Panc1 (cell line): ENCODE measurements at regions not wholly inside any gene's neighbourhood (a gene's known extent, or its start where the extent isn't known, plus 50 kb on each side); places are given as distances from the start of the nearest gene placed in this dataset.

Experiments
- ATAC-seq: fragments of 200-7000 bp; cut with Tn5 transposase; 2 replicates; pipeline ENCODE4 v1.9.1; 2020; ENCODE audit warnings: mild to moderate bottlenecking, moderate library complexity
- BruUV-seq: library from RNA; stranded (reverse); fragments of 400-500 nt; replicated peaks from 2 replicates; lab custom pipeline; 2021; lab: Mats Ljungman, UMichigan
- CTCF ChIA-PET: fragments of 300-600 bp; sonication (Branson Sonifier 250); formaldehyde crosslinking; loops from one replicate; lab custom pipeline; 2022; ENCODE audit warnings: antibody characterized with exemption; lab: Charles Lee
- POLR2A ChIA-PET: fragments of 300-600 bp; sonication (Branson Sonifier 250); formaldehyde crosslinking; loops from one replicate; lab custom pipeline; 2022; ENCODE audit warnings: antibody characterized with exemption; lab: Charles Lee
- DNase-seq: peaks from one replicate; pipeline ENCODE4 v3.0.0-alpha.2; 2010; ENCODE audit warnings: low read depth, low spot score
- H3K27ac ChIP-seq: 2 replicates; pipeline ENCODE4 v1.5.1; 2011; ENCODE audit warnings: mild to moderate bottlenecking, low read length, inconsistent platforms
- H3K27me3 ChIP-seq: fragments of 200-500 bp; sonication (Bioruptor generic); 2 replicates; pipeline ENCODE4 v1.6.0; 2014; ENCODE audit warnings: low read length, inconsistent platforms; ENCODE audit not compliant: control insufficient read depth, insufficient read depth
- H3K36me3 ChIP-seq: fragments of 200-500 bp; sonication (Bioruptor generic); 2 replicates; pipeline ENCODE4 v1.5.1; 2014; ENCODE audit warnings: inconsistent platforms, mild to moderate bottlenecking, low read length, moderate library complexity; ENCODE audit not compliant: control insufficient read depth, insufficient read depth
- H3K4me1 ChIP-seq: 2 replicates; pipeline ENCODE4 v1.5.1; 2011; ENCODE audit warnings: inconsistent platforms, mild to moderate bottlenecking, low read length, moderate library complexity; ENCODE audit not compliant: control insufficient read depth, insufficient read depth
- H3K4me3 ChIP-seq, 2 experiments: 2 replicates each; pipeline ENCODE4 v1.5.1; 2011 to 2012; ENCODE audit warnings: low read depth in 2 of 2, low read length in 2 of 2, mild to moderate bottlenecking in 2 of 2, inconsistent platforms in 1 of 2, moderate library complexity in 1 of 2
- H3K9me3 ChIP-seq: fragments of 200-500 bp; sonication (Bioruptor generic); 2 replicates; pipeline ENCODE4 v1.5.1; 2014; ENCODE audit warnings: low read depth, mild to moderate bottlenecking, inconsistent platforms, low read length, moderate library complexity; ENCODE audit not compliant: control insufficient read depth, insufficient read depth
- POLR2AphosphoS5 ChIP-seq: IDR thresholded peaks from 2 replicates; pipeline ENCODE4 v1.6.1; 2012; ENCODE audit warnings: mild to moderate bottlenecking, low read depth, low read length, moderate library complexity
- SIN3A ChIP-seq: IDR thresholded peaks from 2 replicates; pipeline ENCODE4 v1.6.1; 2012; ENCODE audit warnings: low read depth, mild to moderate bottlenecking, low read length, moderate library complexity, borderline replicate concordance; ENCODE audit not compliant: insufficient read depth
- TCF7L2 ChIP-seq: IDR thresholded peaks from 2 replicates; pipeline ENCODE4 v1.6.1; 2011; ENCODE audit warnings: mild to moderate bottlenecking, low read depth, low read length, inconsistent platforms
- in situ Hi-C: cut with HindIII; loops from 2 replicates; pipeline ENCODE4 v1.10.0; 2016; ENCODE audit warnings: low sequenced_read_pairs, low pct_unique_long_range_greater_than_20kb
- intact Hi-C: fragments of 100-400 bp; cut with micrococcal nuclease; formaldehyde crosslinking; loops from one replicate; pipeline ENCODE4 v1.10.0; 2022; ENCODE audit not compliant: unreplicated experiment
- TF ChIP-seq, protein P1 (sequence below), 2 experiments: IDR thresholded peaks; 2 replicates each; pipeline ENCODE4 v1.6.1; 2011 to 2012; ENCODE audit warnings: low read depth in 2 of 2, control low read depth in 1 of 2, low read length in 1 of 2, mild to moderate bottlenecking in 1 of 2, moderate library complexity in 1 of 2; ENCODE audit not compliant: insufficient read depth in 1 of 2
- TF ChIP-seq, protein P2 (sequence below): fragments of 450-650 bp; IDR thresholded peaks from 2 replicates; pipeline ENCODE4 v1.5.1; 2017; ENCODE audit warnings: mild to moderate bottlenecking

DNA sequence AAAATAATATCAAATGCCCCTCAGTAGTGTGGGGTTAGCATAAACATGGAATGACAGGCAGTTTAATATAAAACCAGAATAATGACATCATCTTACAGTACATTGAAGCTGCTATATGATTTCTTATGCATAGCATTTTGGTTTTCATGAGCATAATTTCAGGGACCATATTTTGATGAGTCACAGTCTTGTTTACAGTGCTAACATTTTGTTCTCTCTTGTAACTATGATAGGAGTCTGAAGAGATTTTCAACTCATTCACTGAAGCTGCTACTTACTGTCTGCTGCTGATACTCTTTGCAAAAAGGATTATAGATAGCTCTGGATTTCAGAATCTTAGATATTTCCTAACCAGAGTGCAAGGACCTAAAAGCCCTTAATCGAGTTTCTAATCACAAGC is 92.6 kb upstream of the CCDC54 start:
- Histone ChIP-seq H3K36me3 (no peaks in the 10 kb centered on the region), H3K4me1 (no peaks in the 10 kb centered on the region), H3K27me3 (no peaks in the 10 kb centered on the region; the same call in 1 of the 2 replicates), H3K4me3 (no peak overlapping the region), H3K9me3 (no peaks in the 10 kb centered on the region), H3K27ac (no peak overlapping the region)
- no peak for ATAC-seq
- intact Hi-C loops (no loop called here), in situ Hi-C loops (no loop called here)
- BruUV-seq, result no TSS peak
- CTCF ChIA-PET, result no interaction called here
- POLR2A ChIA-PET, result no interaction called here
- TF ChIP-seq POLR2AphosphoS5, result no peak
- TF ChIP-seq SIN3A, result no peak
- DNase-seq, result no peak

DNA sequence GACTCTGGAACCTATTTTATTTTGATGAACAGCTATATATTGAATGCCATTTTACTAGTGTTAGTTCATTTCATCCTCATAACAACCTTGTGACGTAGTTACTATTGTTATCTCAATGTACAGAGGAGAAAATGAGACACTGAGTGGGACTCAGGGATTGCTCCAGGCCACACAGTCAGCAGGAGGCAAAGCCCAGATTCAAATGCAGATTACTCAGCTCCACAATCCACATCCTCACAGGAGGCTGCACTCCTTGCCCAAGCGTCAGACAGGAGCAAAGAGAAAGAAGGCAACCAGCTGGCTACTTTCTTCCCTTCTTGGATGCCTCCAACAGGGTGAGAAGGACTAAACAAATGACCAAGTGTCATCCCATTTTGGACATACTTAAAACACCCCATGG is 92.0 kb upstream of the CCDC54 start:
- H3K4me3 ChIP-seq, result no peak overlapping the region
- no peak for ATAC-seq
- no TSS peak for BruUV-seq
- in situ Hi-C loops, result no loop called here
- no peaks in the 10 kb centered on the region for H3K36me3 ChIP-seq
- ChIA-PET POLR2A (no interaction called here), CTCF (no interaction called here)
- no peaks in the 10 kb centered on the region for H3K4me1 ChIP-seq
- H3K27ac ChIP-seq, result no peak overlapping the region
- no peaks in the 10 kb centered on the region for H3K9me3 ChIP-seq
- TF ChIP-seq POLR2AphosphoS5 (no peak), TCF7L2 (no peak), SIN3A (no peak)
- TF ChIP-seq, protein P1, sequence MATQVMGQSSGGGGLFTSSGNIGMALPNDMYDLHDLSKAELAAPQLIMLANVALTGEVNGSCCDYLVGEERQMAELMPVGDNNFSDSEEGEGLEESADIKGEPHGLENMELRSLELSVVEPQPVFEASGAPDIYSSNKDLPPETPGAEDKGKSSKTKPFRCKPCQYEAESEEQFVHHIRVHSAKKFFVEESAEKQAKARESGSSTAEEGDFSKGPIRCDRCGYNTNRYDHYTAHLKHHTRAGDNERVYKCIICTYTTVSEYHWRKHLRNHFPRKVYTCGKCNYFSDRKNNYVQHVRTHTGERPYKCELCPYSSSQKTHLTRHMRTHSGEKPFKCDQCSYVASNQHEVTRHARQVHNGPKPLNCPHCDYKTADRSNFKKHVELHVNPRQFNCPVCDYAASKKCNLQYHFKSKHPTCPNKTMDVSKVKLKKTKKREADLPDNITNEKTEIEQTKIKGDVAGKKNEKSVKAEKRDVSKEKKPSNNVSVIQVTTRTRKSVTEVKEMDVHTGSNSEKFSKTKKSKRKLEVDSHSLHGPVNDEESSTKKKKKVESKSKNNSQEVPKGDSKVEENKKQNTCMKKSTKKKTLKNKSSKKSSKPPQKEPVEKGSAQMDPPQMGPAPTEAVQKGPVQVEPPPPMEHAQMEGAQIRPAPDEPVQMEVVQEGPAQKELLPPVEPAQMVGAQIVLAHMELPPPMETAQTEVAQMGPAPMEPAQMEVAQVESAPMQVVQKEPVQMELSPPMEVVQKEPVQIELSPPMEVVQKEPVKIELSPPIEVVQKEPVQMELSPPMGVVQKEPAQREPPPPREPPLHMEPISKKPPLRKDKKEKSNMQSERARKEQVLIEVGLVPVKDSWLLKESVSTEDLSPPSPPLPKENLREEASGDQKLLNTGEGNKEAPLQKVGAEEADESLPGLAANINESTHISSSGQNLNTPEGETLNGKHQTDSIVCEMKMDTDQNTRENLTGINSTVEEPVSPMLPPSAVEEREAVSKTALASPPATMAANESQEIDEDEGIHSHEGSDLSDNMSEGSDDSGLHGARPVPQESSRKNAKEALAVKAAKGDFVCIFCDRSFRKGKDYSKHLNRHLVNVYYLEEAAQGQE (IDR thresholded peaks at IDR 0.05; ENCODE audit: insufficient read depth in 1 of 2, low read depth in 2 of 2, low read length in 1 of 2), result no peak
- TF ChIP-seq, protein P2, sequence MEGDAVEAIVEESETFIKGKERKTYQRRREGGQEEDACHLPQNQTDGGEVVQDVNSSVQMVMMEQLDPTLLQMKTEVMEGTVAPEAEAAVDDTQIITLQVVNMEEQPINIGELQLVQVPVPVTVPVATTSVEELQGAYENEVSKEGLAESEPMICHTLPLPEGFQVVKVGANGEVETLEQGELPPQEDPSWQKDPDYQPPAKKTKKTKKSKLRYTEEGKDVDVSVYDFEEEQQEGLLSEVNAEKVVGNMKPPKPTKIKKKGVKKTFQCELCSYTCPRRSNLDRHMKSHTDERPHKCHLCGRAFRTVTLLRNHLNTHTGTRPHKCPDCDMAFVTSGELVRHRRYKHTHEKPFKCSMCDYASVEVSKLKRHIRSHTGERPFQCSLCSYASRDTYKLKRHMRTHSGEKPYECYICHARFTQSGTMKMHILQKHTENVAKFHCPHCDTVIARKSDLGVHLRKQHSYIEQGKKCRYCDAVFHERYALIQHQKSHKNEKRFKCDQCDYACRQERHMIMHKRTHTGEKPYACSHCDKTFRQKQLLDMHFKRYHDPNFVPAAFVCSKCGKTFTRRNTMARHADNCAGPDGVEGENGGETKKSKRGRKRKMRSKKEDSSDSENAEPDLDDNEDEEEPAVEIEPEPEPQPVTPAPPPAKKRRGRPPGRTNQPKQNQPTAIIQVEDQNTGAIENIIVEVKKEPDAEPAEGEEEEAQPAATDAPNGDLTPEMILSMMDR, result no peak
- DNase-seq, result no peak
- no peaks in the 10 kb centered on the region; the same call in 1 of the 2 replicates for H3K27me3 ChIP-seq
- intact Hi-C loops, result no loop called here

DNA sequence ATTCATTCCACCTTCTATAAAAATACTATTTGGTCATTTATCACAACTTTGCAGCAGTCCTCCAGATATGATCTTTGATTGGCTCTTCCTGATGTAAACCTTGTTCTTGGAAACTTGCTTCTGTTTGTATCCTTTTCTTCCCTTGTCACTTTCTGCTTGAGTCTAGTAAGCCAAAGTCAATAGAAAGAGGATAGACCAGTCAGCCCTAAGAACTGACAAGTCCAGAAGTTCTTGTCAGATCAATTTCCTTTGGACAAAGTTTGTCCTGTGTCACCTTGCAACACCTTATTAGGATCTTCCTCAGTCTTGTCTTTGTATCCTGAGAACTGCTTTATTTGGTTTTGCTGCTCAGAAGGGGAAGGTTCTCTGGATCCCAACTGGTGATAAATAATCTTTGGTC is 87.9 kb upstream of the CCDC54 start:
- Histone ChIP-seq H3K36me3 (no peaks in the 10 kb centered on the region), H3K4me3 (no peak overlapping the region), H3K27ac (no peak overlapping the region), H3K27me3 (no peaks in the 10 kb centered on the region), H3K9me3 (no peaks in the 10 kb centered on the region), H3K4me1 (no peaks in the 10 kb centered on the region)
- intact Hi-C loops, result no loop called here
- no peak for TF ChIP-seq SIN3A
- TF ChIP-seq POLR2AphosphoS5, result no peak
- TF ChIP-seq, protein P1 (IDR thresholded peaks at IDR 0.05; ENCODE audit: insufficient read depth in 1 of 2, low read depth in 2 of 2, low read length in 1 of 2), result no peak
- no peak for TF ChIP-seq TCF7L2
- TF ChIP-seq, protein P2, result no peak
- in situ Hi-C loops, result no loop called here
- BruUV-seq, result no TSS peak
- ChIA-PET CTCF (no interaction called here), POLR2A (no interaction called here)
- DNase-seq, result no peak
- ATAC-seq, result no peak
